HCT116 (cell line): ENCODE measurements at regions not wholly inside any gene's neighbourhood (a gene's known extent, or its start where the extent isn't known, plus 50 kb on each side); places are given as distances from the start of the nearest gene placed in this dataset.

Experiments used
- ATAC-seq: fragments of 200-7000 bp; cut with Tn5 transposase; 2 replicates; pipeline ENCODE4 v1.9.1; 2020; ENCODE audit warnings: mild to moderate bottlenecking, moderate library complexity
- BruUV-seq: library from RNA; stranded (reverse); fragments of 400-500 nt; replicated peaks from 2 replicates; lab custom pipeline; 2021; lab: Mats Ljungman, UMichigan
- CTCF ChIA-PET: fragments of 300-600 bp; sonication (Branson Sonifier 250); formaldehyde crosslinking; loops from one replicate; lab custom pipeline; 2021; ENCODE audit warnings: antibody characterized with exemption; lab: Charles Lee
- POLR2A ChIA-PET: fragments of 300-600, 350-600 bp; sonication (Branson Sonifier 250); formaldehyde crosslinking; loops from one replicate; lab custom pipeline; 2021; ENCODE audit warnings: antibody characterized with exemption; lab: Charles Lee
- RAD21 ChIA-PET, 2 experiments: fragments of 300-600 bp; sonication (Branson Sonifier 250); formaldehyde crosslinking; loops; one replicate each; lab custom pipeline; 2023; ENCODE audit warnings: low total read pairs in 2 of 2; ENCODE audit not compliant: uncharacterized antibody in 2 of 2, unreplicated experiment in 2 of 2, low non-redundant PET in 1 of 2; lab: Charles Lee
- DNase-seq: peaks from one replicate; pipeline ENCODE4 v3.0.0-alpha.2; 2010; ENCODE audit warnings: low read depth, low spot score
- H2AFZ ChIP-seq: fragments of 200-600 bp; shearing (Covaris generic), sonication (generic); 2 replicates; pipeline ENCODE4 v1.6.1; 2017; ENCODE audit warnings: low read depth, mixed run types, mixed read lengths, antibody characterized with exemption, low read length; ENCODE audit not compliant: poor library complexity, severe bottlenecking
- H3K27ac ChIP-seq: 2 replicates; pipeline ENCODE4 v1.5.1; 2012; ENCODE audit warnings: low read depth, low read length
- H3K27me3 ChIP-seq: fragments of 200-600 bp; sonication (generic); 2 replicates; pipeline ENCODE4 v1.6.1; 2016; ENCODE audit warnings: mixed run types, low read length, mixed read lengths; ENCODE audit not compliant: insufficient read depth
- H3K36me3 ChIP-seq, 2 experiments: fragments of 200-500 bp in 1 of 2; fragments of 200-600 bp in 1 of 2; sonication (Bioruptor generic) in 1 of 2; sonication (generic) in 1 of 2; 2 replicates each; pipeline versions ENCODE4 v1.5.1 to v1.6.1; 2014 to 2016; ENCODE audit warnings: low read length in 2 of 2, inconsistent platforms in 1 of 2, mixed read lengths in 1 of 2, mixed run types in 1 of 2; ENCODE audit not compliant: insufficient read depth in 2 of 2, control insufficient read depth in 1 of 2
- H3K4me1 ChIP-seq, 2 experiments: fragments of 200-600 bp in 1 of 2; sonication (generic) in 1 of 2; 2 replicates each; pipeline versions ENCODE4 v1.5.1 to v1.6.1; 2012 to 2017; ENCODE audit warnings: low read length in 2 of 2, inconsistent platforms in 1 of 2, mild to moderate bottlenecking in 1 of 2, mixed read lengths in 1 of 2, mixed run types in 1 of 2, moderate library complexity in 1 of 2; ENCODE audit not compliant: insufficient read depth in 2 of 2, control insufficient read depth in 1 of 2
- H3K4me2 ChIP-seq: fragments of 200-600 bp; sonication (generic); 2 replicates; pipeline ENCODE4 v1.6.1; 2017; ENCODE audit warnings: mixed run types, low read length, mixed read lengths
- H3K4me3 ChIP-seq, 2 experiments: fragments of 200-600 bp in 1 of 2; sonication (generic) in 1 of 2; replicated peaks in 1 of 2; 2 replicates each; pipeline ENCODE4 v1.5.1; 2011 to 2016; ENCODE audit warnings: low read length in 2 of 2, control low read depth in 1 of 2, low read depth in 1 of 2, mild to moderate bottlenecking in 1 of 2, mixed read lengths in 1 of 2, mixed run types in 1 of 2
- H3K79me2 ChIP-seq: fragments of 200-600 bp; sonication (generic); 2 replicates; pipeline ENCODE4 v1.6.1; 2017; ENCODE audit warnings: mild to moderate bottlenecking, mixed run types, low read length, moderate library complexity, mixed read lengths; ENCODE audit not compliant: insufficient read depth
- H3K9ac ChIP-seq: fragments of 200-600 bp; sonication (generic); 2 replicates; pipeline ENCODE4 v1.6.1; 2016; ENCODE audit warnings: low read length, mixed read lengths
- H3K9me2 ChIP-seq: fragments of 200-600 bp; sonication (generic), shearing (Covaris generic); 2 replicates; pipeline ENCODE4 v1.6.1; 2017; ENCODE audit warnings: mixed run types, mild to moderate bottlenecking, moderate library complexity; ENCODE audit not compliant: insufficient read depth
- H3K9me3 ChIP-seq, 2 experiments: fragments of 200-500 bp in 1 of 2; fragments of 200-600 bp in 1 of 2; sonication (Bioruptor generic) in 1 of 2; sonication (generic) in 1 of 2; 2 replicates each; pipeline ENCODE4 v1.6.1; 2014 to 2017; ENCODE audit warnings: low read length in 2 of 2, mixed read lengths in 2 of 2, inconsistent platforms in 1 of 2, low read depth in 1 of 2, mild to moderate bottlenecking in 1 of 2, mixed run types in 1 of 2, moderate library complexity in 1 of 2; ENCODE audit not compliant: control insufficient read depth in 1 of 2, insufficient read depth in 1 of 2
- H4K20me1 ChIP-seq: fragments of 200-600 bp; sonication (generic), shearing (Covaris generic); 2 replicates; pipeline ENCODE4 v1.6.1; 2017; ENCODE audit warnings: mixed run types, mild to moderate bottlenecking, moderate library complexity; ENCODE audit not compliant: insufficient read depth
- ATF3 ChIP-seq: IDR thresholded peaks from 2 replicates; pipeline ENCODE4 v1.6.1; 2012
- CBX3 ChIP-seq: IDR thresholded peaks from 2 replicates; pipeline ENCODE4 v1.6.1; 2012; ENCODE audit warnings: low read depth
- CEBPB ChIP-seq: IDR thresholded peaks from 2 replicates; pipeline ENCODE4 v1.6.1; 2012; ENCODE audit warnings: low read depth
- CTCF ChIP-seq, 3 experiments: fragments of 200-600 bp in 1 of 3; sonication (generic) in 1 of 3; IDR thresholded peaks in 2 of 3; conservative IDR thresholded peaks in 1 of 3; 2 replicates each; pipeline ENCODE4 v1.5.1; 2012 to 2017; ENCODE audit warnings: low read depth in 2 of 3, low read length in 2 of 3, antibody characterized with exemption in 1 of 3, borderline replicate concordance in 1 of 3, control low read depth in 1 of 3, mild to moderate bottlenecking in 1 of 3, mixed read lengths in 1 of 3, mixed run types in 1 of 3, moderate library complexity in 1 of 3; ENCODE audit not compliant: insufficient read depth in 1 of 3
- EGR1 ChIP-seq: IDR thresholded peaks from 2 replicates; pipeline ENCODE4 v1.6.1; 2012; ENCODE audit warnings: low read depth
- ELF1 ChIP-seq: IDR thresholded peaks from 2 replicates; pipeline ENCODE4 v1.6.1; 2012; ENCODE audit warnings: low read depth, borderline replicate concordance
- EZH2phosphoT487 ChIP-seq: fragments of 200-600 bp; IDR thresholded peaks from 2 replicates; pipeline ENCODE4 v1.6.1; 2018; ENCODE audit warnings: antibody characterized with exemption, borderline replicate concordance
- FOSL1 ChIP-seq: IDR thresholded peaks from 2 replicates; pipeline ENCODE4 v1.6.1; 2012; ENCODE audit warnings: low read depth
- MAX ChIP-seq: IDR thresholded peaks from 2 replicates; pipeline ENCODE4 v1.6.1; 2012
- POLR2AphosphoS5 ChIP-seq: IDR thresholded peaks from 2 replicates; pipeline ENCODE4 v1.6.1; 2011; ENCODE audit warnings: mild to moderate bottlenecking, low read depth, low read length, moderate library complexity
- RAD21 ChIP-seq: IDR thresholded peaks from 2 replicates; pipeline ENCODE4 v1.6.1; 2012; ENCODE audit warnings: low read depth, mild to moderate bottlenecking
- SIN3A ChIP-seq: IDR thresholded peaks from 2 replicates; pipeline ENCODE4 v1.6.1; 2012; ENCODE audit warnings: low read depth
- SP1 ChIP-seq: IDR thresholded peaks from 2 replicates; pipeline ENCODE4 v1.6.1; 2012; ENCODE audit warnings: low read depth
- TCF7L2 ChIP-seq: IDR thresholded peaks from 2 replicates; pipeline ENCODE4 v1.7.0; 2011; ENCODE audit warnings: borderline replicate concordance, inconsistent platforms; ENCODE audit not compliant: insufficient read depth, insufficient read length; ENCODE audit errors: extremely low read depth
- ZBTB33 ChIP-seq: IDR thresholded peaks from 2 replicates; pipeline ENCODE4 v1.6.1; 2011; ENCODE audit warnings: mild to moderate bottlenecking, low read length, moderate library complexity; ENCODE audit not compliant: insufficient replicate concordance; ENCODE audit errors: extremely low read depth
- ZNF274 ChIP-seq: fragments of 200-500 bp; sonication (Bioruptor generic); IDR thresholded peaks from 2 replicates; pipeline ENCODE4 v1.6.1; 2014; ENCODE audit warnings: mild to moderate bottlenecking, low read depth, low read length, inconsistent platforms
- intact Hi-C: fragments of 100-400 bp; cut with micrococcal nuclease; formaldehyde crosslinking; loops from 2 replicates; pipeline ENCODE4 v1.10.0; 2022

- Histone ChIP-seq H3K9me3 (no peaks in the 10 kb centered on the region), H3K79me2 (no peaks in the 10 kb centered on the region), H3K9ac (no peak overlapping the region), H3K27ac (no peak overlapping the region), H2AFZ (no peak overlapping the region), H3K36me3 (no peaks in the 10 kb centered on the region), H3K4me2 (no peak overlapping the region), H4K20me1 (no peaks in the 10 kb centered on the region), H3K4me3 (no peak overlapping the region), H3K9me2 (no peaks in the 10 kb centered on the region), H3K27me3 (peaks cover 9% of the 10 kb centered on the region; the same call in 1 of the 2 replicates), H3K4me1 (no peaks in the 10 kb centered on the region)
- TF ChIP-seq EGR1 (no peak), TCF7L2 (no peak), FOSL1 (no peak), POLR2AphosphoS5 (no peak), SIN3A (no peak)
- ChIA-PET POLR2A (no interaction called here), CTCF (no interaction called here), RAD21 (no interaction called here)
- intact Hi-C loops: no loop called here
- no peak for DNase-seq
- ATAC-seq: no peak
- BruUV-seq: no TSS peak
Measured at GRCh38 chr20:48092596-48093280, 307.5 kb upstream of the SULF2 start.

- H3K36me3 ChIP-seq: no peaks in the 10 kb centered on the region
- POLR2A ChIA-PET: no interaction called here
- no peak overlapping the region for H3K4me2 ChIP-seq
- intact Hi-C loops: no loop called here
- no peak overlapping the region for H3K4me3 ChIP-seq
- RAD21 ChIA-PET: no interaction called here
- H3K9ac ChIP-seq: no peak overlapping the region
- H2AFZ ChIP-seq: no peak overlapping the region
- H3K27ac ChIP-seq: no peak overlapping the region
- no peak for DNase-seq
- BruUV-seq: no TSS peak
- H3K27me3 ChIP-seq: peaks cover 13% of the 10 kb centered on the region
- no peaks in the 10 kb centered on the region for H4K20me1 ChIP-seq
- no peaks in the 10 kb centered on the region for H3K4me1 ChIP-seq
- CTCF ChIA-PET: no interaction called here
- no peak for ATAC-seq
- no peaks in the 10 kb centered on the region for H3K9me2 ChIP-seq
- H3K9me3 ChIP-seq: no peaks in the 10 kb centered on the region
- TF ChIP-seq ELF1: no peak
- TF ChIP-seq ZNF274: no peak
- no peak for TF ChIP-seq MAX
- TF ChIP-seq ZBTB33: no peak
- no peak for TF ChIP-seq TCF7L2
- no peak for TF ChIP-seq CBX3
- no peak for TF ChIP-seq CEBPB
- no peak for TF ChIP-seq CTCF (IDR thresholded peaks at IDR 0.05 in 2 of 3, conservative IDR thresholded peaks at IDR 0.05 in 1 of 3; ENCODE audit: borderline replicate concordance in 1 of 3, insufficient read depth in 1 of 3, low read depth in 2 of 3, low read length in 2 of 3)
- no peak for TF ChIP-seq SIN3A
- no peak for TF ChIP-seq EZH2phosphoT487
- no peak for TF ChIP-seq ATF3
- TF ChIP-seq EGR1: no peak
- TF ChIP-seq SP1: no peak
- TF ChIP-seq RAD21: no peak
- no peaks in the 10 kb centered on the region for H3K79me2 ChIP-seq
Measured at GRCh38 chr20:48090784-48091183, 305.5 kb upstream of the SULF2 start.
